ENCODE measurements at regions not wholly inside any gene's neighbourhood (a gene's known extent, or its start where the extent isn't known, plus 50 kb on each side); places are given as distances from the start of the nearest gene placed in this dataset.

DNA sequence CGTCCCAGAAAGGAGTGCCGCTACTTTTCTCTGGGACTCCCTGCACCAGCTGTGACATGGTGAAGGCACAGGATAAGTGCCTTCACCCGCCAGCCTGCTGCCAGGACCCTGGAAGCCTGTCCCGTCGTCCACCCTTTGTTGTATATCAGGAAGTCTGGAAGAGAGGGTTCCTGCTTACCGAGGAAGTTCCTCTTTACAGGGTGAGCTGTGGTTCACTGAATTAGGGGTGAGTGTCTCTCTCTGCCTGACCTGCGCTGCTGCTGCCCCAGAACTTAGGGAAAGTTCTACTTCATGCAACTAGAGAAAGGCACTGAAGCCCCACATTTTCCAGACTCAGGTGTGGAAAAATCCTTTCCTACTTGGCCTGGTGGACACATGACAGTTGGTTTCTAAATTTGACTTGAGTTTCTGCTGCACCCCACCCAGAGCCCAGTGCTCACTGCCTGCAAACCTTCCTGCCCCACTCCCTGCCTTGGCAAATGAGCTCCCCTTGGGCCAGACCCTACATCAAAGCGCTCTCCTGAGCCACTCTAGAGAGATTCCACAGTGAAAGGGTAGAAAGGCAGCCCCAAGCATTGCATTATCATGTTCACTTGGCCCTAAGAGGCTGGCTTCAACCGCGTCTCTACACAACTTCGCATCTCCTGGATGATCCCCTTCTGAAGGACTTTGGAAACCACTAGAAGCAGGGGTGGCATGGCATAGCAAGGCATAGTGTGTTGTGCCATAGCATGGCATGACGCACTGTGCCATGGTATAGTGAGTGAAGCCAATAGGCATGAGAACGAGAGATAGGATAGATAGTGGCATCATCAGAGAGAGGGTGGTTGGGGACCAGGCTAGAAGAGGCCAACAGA lies 215.8 kb upstream of the CDYL start:
- no peaks in the 10 kb centered on the region for H3K36me3 ChIP-seq (ENCODE audit: control insufficient read depth, insufficient read depth, low read length)
- H3K27ac ChIP-seq (ENCODE audit: low read depth, low read length, severe bottlenecking): no peak overlapping the region
- H3K4me3 ChIP-seq (ENCODE audit: extremely low read depth, insufficient read depth, low read length, poor library complexity, severe bottlenecking): no peak overlapping the region
- no peaks in the 10 kb centered on the region for H3K4me1 ChIP-seq (ENCODE audit: control insufficient read depth, insufficient read depth, low read length, poor library complexity, severe bottlenecking)
- WGBS, 2 experiments (ENCODE audit: insufficient coverage in 2 of 2): 91 to 93% methylated on average over 11 of the region's 13 CpGs
- no peaks in the 10 kb centered on the region for H3K9me3 ChIP-seq (ENCODE audit: control insufficient read depth, low read length)

DNA sequence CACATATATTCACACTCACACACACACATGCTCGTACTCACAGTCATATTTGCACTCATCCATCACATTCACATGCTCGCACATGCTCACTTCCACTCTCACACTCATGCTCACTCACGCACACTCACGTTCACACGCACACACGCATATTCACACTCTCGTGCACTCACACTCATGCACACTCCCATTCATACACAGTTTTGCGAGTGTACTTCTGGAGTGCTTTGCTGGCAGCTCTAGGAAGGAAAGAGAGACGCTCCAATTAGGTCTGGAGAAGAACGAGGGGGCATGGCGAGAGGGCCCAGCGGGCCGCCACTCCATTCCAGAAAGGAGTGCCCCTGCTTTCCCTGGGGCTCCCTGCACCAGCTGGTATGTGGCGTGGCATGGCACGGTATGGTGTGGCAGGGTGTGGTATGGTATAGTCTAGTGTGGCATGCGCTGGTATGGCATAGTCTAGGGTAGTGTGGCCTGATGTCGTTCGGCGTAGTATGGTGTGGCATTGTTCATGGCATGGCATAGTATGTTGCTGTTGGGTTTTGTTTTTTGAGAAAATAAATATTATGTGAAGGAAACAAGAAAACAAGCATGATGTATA lies 216.8 kb upstream of the CDYL start:
- Histone ChIP-seq H3K36me3 (ENCODE audit: control insufficient read depth, insufficient read depth, low read length) (no peaks in the 10 kb centered on the region), H3K4me3 (ENCODE audit: extremely low read depth, insufficient read depth, low read length, poor library complexity, severe bottlenecking) (no peak overlapping the region), H3K9me3 (ENCODE audit: control insufficient read depth, low read length) (no peaks in the 10 kb centered on the region), H3K4me1 (ENCODE audit: control insufficient read depth, insufficient read depth, low read length, poor library complexity, severe bottlenecking) (no peaks in the 10 kb centered on the region), H3K27ac (ENCODE audit: low read depth, low read length, severe bottlenecking) (no peak overlapping the region)
- WGBS, 2 experiments (ENCODE audit: insufficient coverage in 2 of 2): 94 to 96% methylated on average over 11 to 17 of the region's 19 CpGs

DNA sequence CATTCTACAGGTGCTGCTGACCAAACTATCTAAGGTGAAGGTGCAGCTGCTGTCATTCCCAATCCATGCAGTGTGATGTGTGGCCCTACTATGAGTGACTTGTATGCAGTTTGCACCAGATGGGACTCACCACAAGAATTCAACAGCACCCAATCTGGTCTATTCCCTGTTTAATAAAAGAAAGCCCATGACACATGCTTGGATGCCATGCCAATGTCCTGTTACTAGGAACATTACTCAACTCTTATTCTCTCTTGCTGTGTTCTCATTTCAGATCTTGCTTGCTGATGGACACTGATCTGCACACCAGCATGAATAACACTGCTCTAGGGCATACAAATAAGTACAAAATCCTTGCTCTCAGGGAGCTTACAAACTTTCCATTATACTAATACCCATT lies 221.6 kb upstream of the CDYL start:
- no peak overlapping the region for H3K27ac ChIP-seq (ENCODE audit: low read depth, low read length, severe bottlenecking)
- no peak overlapping the region for H3K4me3 ChIP-seq (ENCODE audit: extremely low read depth, insufficient read depth, low read length, poor library complexity, severe bottlenecking)
- H3K4me1 ChIP-seq (ENCODE audit: control insufficient read depth, insufficient read depth, low read length, poor library complexity, severe bottlenecking): no peaks in the 10 kb centered on the region
- no peaks in the 10 kb centered on the region for H3K9me3 ChIP-seq (ENCODE audit: control insufficient read depth, low read length)
- no peaks in the 10 kb centered on the region for H3K36me3 ChIP-seq (ENCODE audit: control insufficient read depth, insufficient read depth, low read length)

DNA sequence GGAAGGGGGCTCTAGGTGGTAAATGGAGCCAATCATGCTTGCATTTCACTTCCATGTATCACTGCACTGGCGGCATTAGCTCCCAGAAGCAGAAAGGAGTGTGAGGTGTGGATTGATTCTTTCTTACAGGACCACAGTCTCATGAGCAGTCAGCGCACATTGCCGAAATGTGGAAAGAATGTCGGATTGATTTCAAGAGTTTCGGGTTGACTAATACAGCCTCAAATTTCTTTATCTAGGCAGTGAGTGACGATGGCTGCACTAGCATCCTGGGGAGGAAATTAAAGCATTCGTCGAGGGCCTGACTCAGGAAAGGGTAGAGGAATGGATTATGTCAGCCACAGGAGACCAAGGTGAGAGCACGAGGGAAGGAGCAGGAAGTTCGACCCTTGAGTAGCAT lies 222.8 kb upstream of the CDYL start:
- WGBS, 2 experiments (ENCODE audit: insufficient coverage in 2 of 2): 91% methylated on average over 6 to 8 of the region's 10 CpGs
- Histone ChIP-seq H3K9me3 (ENCODE audit: control insufficient read depth, low read length) (no peaks in the 10 kb centered on the region), H3K36me3 (ENCODE audit: control insufficient read depth, insufficient read depth, low read length) (no peaks in the 10 kb centered on the region), H3K27ac (ENCODE audit: low read depth, low read length, severe bottlenecking) (no peak overlapping the region), H3K4me1 (ENCODE audit: control insufficient read depth, insufficient read depth, low read length, poor library complexity, severe bottlenecking) (no peaks in the 10 kb centered on the region), H3K4me3 (ENCODE audit: extremely low read depth, insufficient read depth, low read length, poor library complexity, severe bottlenecking) (no peak overlapping the region)

DNA sequence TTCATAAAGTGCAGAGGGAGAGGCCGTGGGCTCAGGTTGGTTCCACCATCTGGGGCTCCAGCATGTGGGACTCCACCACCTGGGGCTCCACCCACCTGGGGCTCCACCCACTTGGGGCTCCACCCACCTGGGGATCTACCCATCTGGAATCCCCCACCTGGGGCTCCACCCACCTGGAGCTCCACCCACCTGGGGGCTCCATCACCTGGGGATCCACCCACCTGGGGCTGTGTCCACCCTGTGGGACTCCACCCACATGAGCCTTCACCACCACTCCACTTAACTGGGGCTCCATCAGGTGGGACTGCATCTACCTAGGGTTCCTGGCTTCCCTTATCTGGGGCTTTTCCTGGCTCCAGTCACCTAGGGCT lies 226.0 kb upstream of the CDYL start:
- WGBS, 2 experiments (ENCODE audit: insufficient coverage in 2 of 2): 100% methylated on average over 1 of the region's 1 CpG
- no peak overlapping the region for H3K27ac ChIP-seq (ENCODE audit: low read depth, low read length, severe bottlenecking)

DNA sequence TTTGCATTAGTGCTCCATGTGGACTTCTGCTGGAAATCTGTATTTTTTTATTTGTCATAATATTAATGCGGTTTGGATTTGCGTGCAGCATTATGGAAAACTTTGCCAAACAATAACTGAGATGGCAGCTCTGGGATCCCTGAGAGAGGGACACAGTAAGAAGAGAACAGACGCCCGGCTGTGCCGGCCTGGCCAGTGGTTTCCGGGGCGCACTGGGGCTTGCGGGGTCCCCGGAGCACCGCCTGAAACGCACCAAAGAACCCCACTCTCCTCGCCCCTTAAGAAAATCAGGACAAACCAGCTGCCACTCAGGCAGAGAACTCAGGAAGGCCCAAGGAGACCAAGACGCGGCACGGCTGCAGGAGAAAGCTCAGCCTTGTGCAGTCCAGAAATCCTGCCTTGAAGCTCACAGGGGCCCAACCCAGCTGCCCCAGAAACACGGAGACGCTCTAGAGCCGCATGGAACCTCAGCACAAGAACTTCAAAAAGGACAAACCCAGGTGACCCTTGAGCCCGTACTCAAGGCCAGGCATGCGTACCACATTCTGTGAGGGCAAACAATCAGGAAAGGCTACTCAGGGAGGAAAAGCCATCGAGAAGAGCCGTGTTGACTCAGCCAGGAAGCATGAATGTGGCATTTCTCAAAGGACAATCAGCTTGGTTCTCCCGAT lies 226.5 kb upstream of the CDYL start:
- Histone ChIP-seq H3K9me3 (ENCODE audit: control insufficient read depth, low read length) (no peaks in the 10 kb centered on the region), H3K27ac (ENCODE audit: low read depth, low read length, severe bottlenecking) (no peak overlapping the region), H3K36me3 (ENCODE audit: control insufficient read depth, insufficient read depth, low read length) (no peaks in the 10 kb centered on the region), H3K4me3 (ENCODE audit: extremely low read depth, insufficient read depth, low read length, poor library complexity, severe bottlenecking) (no peak overlapping the region), H3K4me1 (ENCODE audit: control insufficient read depth, insufficient read depth, low read length, poor library complexity, severe bottlenecking) (no peaks in the 10 kb centered on the region)
- 94 to 95% methylated on average over 16 to 19 of the region's 23 CpGs for WGBS, 2 experiments (ENCODE audit: insufficient coverage in 2 of 2)

More for the DNA sequence above, 226.0 kb upstream of the CDYL start:
- Histone ChIP-seq H3K9me3 (ENCODE audit: control insufficient read depth, low read length) (no peaks in the 10 kb centered on the region), H3K4me3 (ENCODE audit: extremely low read depth, insufficient read depth, low read length, poor library complexity, severe bottlenecking) (no peak overlapping the region), H3K36me3 (ENCODE audit: control insufficient read depth, insufficient read depth, low read length) (no peaks in the 10 kb centered on the region), H3K4me1 (ENCODE audit: control insufficient read depth, insufficient read depth, low read length, poor library complexity, severe bottlenecking) (no peaks in the 10 kb centered on the region)

DNA sequence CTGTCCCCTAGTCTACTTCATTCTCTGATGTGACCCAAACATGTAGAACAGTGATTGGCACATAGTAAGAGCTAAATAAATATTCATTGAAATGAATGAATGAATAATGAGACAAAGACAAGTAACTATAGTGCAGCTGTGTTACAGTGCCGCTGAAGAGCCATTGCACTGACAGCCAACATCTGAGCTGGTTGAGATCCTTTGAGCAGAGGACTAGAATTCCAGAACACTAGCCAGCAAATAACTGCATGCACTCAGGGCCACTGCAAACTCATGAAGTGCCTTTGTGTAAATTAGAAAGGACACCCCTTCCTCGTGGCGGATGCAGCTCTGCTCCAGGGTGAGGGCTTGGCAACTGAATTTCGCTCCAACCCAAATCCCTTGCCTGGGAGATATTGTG lies 230.3 kb upstream of the CDYL start:
- H3K4me3 ChIP-seq (ENCODE audit: extremely low read depth, insufficient read depth, low read length, poor library complexity, severe bottlenecking): no peak overlapping the region
- H3K9me3 ChIP-seq (ENCODE audit: control insufficient read depth, low read length): no peaks in the 10 kb centered on the region
- no peaks in the 10 kb centered on the region for H3K4me1 ChIP-seq (ENCODE audit: control insufficient read depth, insufficient read depth, low read length, poor library complexity, severe bottlenecking)
- WGBS, 2 experiments (ENCODE audit: insufficient coverage in 2 of 2): 57 to 70% methylated on average over 4 of the region's 4 CpGs
- no peak overlapping the region for H3K27ac ChIP-seq (ENCODE audit: low read depth, low read length, severe bottlenecking)
- no peaks in the 10 kb centered on the region for H3K36me3 ChIP-seq (ENCODE audit: control insufficient read depth, insufficient read depth, low read length)

DNA sequence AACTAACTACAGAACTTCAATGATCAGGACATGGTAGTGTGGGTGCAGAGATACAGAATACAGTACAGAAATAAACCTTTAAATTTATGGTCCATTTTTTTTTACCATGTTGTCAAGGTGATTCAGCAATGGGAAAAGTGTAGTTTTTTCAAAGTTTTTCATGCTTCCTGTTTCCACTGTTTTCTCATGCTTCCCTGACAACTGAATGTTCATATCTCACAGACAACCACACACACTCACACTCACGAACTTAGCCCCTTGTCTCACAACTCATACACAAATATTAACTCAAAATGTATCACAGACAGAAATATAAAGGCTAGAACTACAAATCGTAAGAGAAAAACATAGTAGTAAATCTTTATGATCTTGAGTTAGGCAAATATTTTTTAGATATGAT lies 232.6 kb upstream of the CDYL start:
- Histone ChIP-seq H3K27ac (ENCODE audit: low read depth, low read length, severe bottlenecking) (no peak overlapping the region), H3K9me3 (ENCODE audit: control insufficient read depth, low read length) (no peaks in the 10 kb centered on the region), H3K36me3 (ENCODE audit: control insufficient read depth, insufficient read depth, low read length) (no peaks in the 10 kb centered on the region), H3K4me3 (ENCODE audit: extremely low read depth, insufficient read depth, low read length, poor library complexity, severe bottlenecking) (no peak overlapping the region), H3K4me1 (ENCODE audit: control insufficient read depth, insufficient read depth, low read length, poor library complexity, severe bottlenecking) (no peaks in the 10 kb centered on the region)
- 63% methylated on average over 1 of the region's 2 CpGs; no CpG with 5 or more reads in 1 of the 2 experiments for WGBS, 2 experiments (ENCODE audit: insufficient coverage in 2 of 2)

DNA sequence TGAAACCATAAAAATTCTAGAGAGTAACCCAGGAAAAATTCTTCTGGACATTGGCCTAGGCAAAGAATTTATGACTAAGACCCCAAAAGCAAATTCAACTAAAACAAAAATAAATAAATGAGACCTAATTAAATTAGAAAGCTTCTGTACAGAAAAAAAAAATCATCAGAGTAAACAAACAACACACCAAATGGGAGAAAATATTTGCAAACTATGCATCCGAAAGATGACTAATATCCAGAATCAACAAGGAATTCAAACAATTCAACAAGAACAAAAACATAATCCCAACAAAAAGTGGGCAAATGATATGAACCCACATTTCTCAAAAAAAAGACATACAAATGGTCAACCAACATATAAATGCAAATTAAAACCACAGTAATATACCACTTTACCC lies 242.6 kb upstream of the CDYL start:
- Histone ChIP-seq H3K36me3 (ENCODE audit: control insufficient read depth, insufficient read depth, low read length) (no peaks in the 10 kb centered on the region), H3K4me3 (ENCODE audit: extremely low read depth, insufficient read depth, low read length, poor library complexity, severe bottlenecking) (no peak overlapping the region), H3K9me3 (ENCODE audit: control insufficient read depth, low read length) (peaks cover 3% of the 10 kb centered on the region), H3K4me1 (ENCODE audit: control insufficient read depth, insufficient read depth, low read length, poor library complexity, severe bottlenecking) (no peaks in the 10 kb centered on the region), H3K27ac (ENCODE audit: low read depth, low read length, severe bottlenecking) (no peak overlapping the region)
- WGBS, 2 experiments (ENCODE audit: insufficient coverage in 2 of 2): no CpG with 5 or more reads among the region's 1 CpG

DNA sequence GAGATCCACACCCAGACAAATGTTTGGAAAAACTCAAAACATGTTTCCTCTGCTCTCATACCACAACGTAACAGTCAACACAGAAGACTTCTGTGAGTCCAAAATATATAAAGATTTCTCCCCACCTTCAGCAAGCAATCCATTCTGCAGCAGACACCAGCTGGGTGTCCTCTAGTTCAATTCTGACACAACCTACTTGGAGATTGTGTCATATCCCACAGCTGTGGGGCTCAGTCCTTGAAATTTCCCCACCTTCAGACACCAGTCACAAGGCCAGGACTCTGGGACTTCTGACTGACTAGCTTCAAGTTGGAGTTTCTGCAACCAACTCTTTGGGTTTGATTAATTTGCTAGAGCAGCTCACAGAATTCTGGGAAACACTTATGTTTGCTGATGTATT lies 244.8 kb upstream of the CDYL start:
- H3K9me3 ChIP-seq (ENCODE audit: control insufficient read depth, low read length): peaks cover 3% of the 10 kb centered on the region
- 100% methylated on average over 1 of the region's 1 CpG for WGBS, 2 experiments (ENCODE audit: insufficient coverage in 2 of 2)

DNA sequence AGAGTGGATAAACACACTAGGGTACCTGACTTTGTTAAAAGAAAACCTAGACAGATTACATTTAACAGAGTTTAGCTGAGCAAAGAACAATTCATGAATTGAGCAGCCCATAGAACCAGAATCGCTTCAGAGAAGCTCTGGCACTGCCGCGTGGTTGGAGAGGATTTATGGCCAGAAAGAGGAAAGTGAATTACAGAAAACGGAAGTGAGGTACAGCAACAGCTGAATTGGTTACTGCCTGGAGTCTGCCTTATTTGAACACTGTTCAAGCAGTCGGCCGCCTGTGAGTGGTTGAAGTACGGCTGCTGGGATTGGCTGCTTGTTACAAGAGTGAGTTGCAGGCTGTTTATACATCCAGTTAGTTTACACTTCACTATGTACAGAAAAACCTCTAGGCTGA lies 253.8 kb upstream of the CDYL start:
- H3K9me3 ChIP-seq (ENCODE audit: control insufficient read depth, low read length): no peaks in the 10 kb centered on the region
- no peaks in the 10 kb centered on the region for H3K36me3 ChIP-seq (ENCODE audit: control insufficient read depth, insufficient read depth, low read length)
- no peak overlapping the region for H3K27ac ChIP-seq (ENCODE audit: low read depth, low read length, severe bottlenecking)
- H3K4me1 ChIP-seq (ENCODE audit: control insufficient read depth, insufficient read depth, low read length, poor library complexity, severe bottlenecking): no peaks in the 10 kb centered on the region
- WGBS, 2 experiments (ENCODE audit: insufficient coverage in 2 of 2): 93 to 98% methylated on average over 4 of the region's 7 CpGs
- no peak overlapping the region for H3K4me3 ChIP-seq (ENCODE audit: extremely low read depth, insufficient read depth, low read length, poor library complexity, severe bottlenecking)

More for the DNA sequence above, 244.8 kb upstream of the CDYL start:
- no peaks in the 10 kb centered on the region for H3K4me1 ChIP-seq (ENCODE audit: control insufficient read depth, insufficient read depth, low read length, poor library complexity, severe bottlenecking)
- H3K36me3 ChIP-seq (ENCODE audit: control insufficient read depth, insufficient read depth, low read length): no peaks in the 10 kb centered on the region
- no peak overlapping the region for H3K4me3 ChIP-seq (ENCODE audit: extremely low read depth, insufficient read depth, low read length, poor library complexity, severe bottlenecking)
- no peak overlapping the region for H3K27ac ChIP-seq (ENCODE audit: low read depth, low read length, severe bottlenecking)
